Chondrocyte (in vitro differentiated cells): ENCODE measurements at regions not wholly inside any gene's neighbourhood (a gene's known extent, or its start where the extent isn't known, plus 50 kb on each side); places are given as distances from the start of the nearest gene placed in this dataset.

Source experiments
- DNase-seq: peaks from one replicate; pipeline ENCODE4 v3.0.0; 2021; ENCODE audit warnings: mixed read lengths, low spot score
- H3K27ac Mint-ChIP-seq: one replicate; pipeline ENCODE4 v1.8.0; 2021; ENCODE audit warnings: mild to moderate bottlenecking, moderate library complexity, mixed read lengths; ENCODE audit not compliant: unreplicated experiment
- H3K27me3 Mint-ChIP-seq: 2 replicates; pipeline ENCODE4 v1.8.0; 2021; ENCODE audit warnings: low read depth, mixed read lengths
- H3K36me3 Mint-ChIP-seq: 2 replicates; pipeline ENCODE4 v1.8.0; 2021; ENCODE audit warnings: low read depth, mixed read lengths
- H3K4me1 Mint-ChIP-seq: 2 replicates; pipeline ENCODE4 v1.8.0; 2021; ENCODE audit warnings: low read depth, mild to moderate bottlenecking, mixed read lengths
- H3K4me3 Mint-ChIP-seq: one replicate; pipeline ENCODE4 v1.8.0; 2021; ENCODE audit warnings: mild to moderate bottlenecking, moderate library complexity, mixed read lengths; ENCODE audit not compliant: unreplicated experiment
- H3K9me3 Mint-ChIP-seq: 2 replicates; pipeline ENCODE4 v1.8.0; 2021; ENCODE audit warnings: low read depth, mixed read lengths
- TF ChIP-seq, protein P1 (sequence below): fragments of 200-600 bp; sonication (generic); IDR thresholded peaks from 2 replicates; pipeline ENCODE4 v1.5.0; 2021; ENCODE audit warnings: antibody characterized with exemption, mild to moderate bottlenecking, moderate library complexity

DNA sequence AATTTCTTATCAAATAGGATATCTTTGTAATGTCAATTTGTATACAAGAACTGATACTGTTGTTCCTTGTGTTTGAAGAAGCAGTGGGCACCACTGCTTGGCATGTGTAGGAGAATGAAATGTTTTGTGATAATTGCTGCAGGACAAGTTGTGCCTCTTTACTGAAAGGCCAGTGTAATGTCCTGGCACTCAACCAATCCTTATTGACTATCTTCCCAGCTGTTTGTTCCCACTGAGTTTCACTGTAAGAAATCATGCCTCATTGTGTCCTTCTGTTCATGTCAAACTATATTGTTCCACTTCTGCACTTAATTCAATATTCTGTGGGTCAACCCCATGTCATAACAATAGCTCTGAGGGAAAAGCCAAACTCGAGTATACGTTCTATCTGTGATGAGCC is 136.1 kb upstream of the FAM83B start:
- Mint-ChIP-seq H3K27ac (no peak overlapping the region), H3K4me1 (no peaks in the 10 kb centered on the region), H3K36me3 (no peaks in the 10 kb centered on the region), H3K4me3 (no peak overlapping the region), H3K27me3 (peaks cover 9% of the 10 kb centered on the region), H3K9me3 (no peaks in the 10 kb centered on the region)
- TF ChIP-seq, protein P1, sequence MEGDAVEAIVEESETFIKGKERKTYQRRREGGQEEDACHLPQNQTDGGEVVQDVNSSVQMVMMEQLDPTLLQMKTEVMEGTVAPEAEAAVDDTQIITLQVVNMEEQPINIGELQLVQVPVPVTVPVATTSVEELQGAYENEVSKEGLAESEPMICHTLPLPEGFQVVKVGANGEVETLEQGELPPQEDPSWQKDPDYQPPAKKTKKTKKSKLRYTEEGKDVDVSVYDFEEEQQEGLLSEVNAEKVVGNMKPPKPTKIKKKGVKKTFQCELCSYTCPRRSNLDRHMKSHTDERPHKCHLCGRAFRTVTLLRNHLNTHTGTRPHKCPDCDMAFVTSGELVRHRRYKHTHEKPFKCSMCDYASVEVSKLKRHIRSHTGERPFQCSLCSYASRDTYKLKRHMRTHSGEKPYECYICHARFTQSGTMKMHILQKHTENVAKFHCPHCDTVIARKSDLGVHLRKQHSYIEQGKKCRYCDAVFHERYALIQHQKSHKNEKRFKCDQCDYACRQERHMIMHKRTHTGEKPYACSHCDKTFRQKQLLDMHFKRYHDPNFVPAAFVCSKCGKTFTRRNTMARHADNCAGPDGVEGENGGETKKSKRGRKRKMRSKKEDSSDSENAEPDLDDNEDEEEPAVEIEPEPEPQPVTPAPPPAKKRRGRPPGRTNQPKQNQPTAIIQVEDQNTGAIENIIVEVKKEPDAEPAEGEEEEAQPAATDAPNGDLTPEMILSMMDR = no peak
- no peak for DNase-seq

DNA sequence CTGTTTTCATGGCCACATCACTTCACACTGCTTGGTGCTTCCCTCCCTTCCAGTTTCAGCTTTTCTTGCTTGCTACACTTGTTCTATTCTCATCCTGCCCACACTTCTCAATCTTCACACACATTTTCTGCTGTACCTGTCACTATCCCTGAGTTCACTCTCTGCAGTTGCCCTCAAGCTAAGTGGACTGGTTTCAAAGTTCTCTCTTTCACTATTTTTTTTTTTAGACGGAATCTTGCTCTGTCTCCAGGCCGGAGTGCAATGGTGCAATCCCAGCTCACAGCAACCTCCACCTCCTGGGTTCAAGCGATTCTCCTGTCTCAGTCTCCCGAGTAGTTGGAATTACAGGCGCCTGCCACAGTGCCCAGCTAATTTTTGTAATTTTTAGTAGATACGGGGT is 130.6 kb upstream of the FAM83B start:
- no peaks in the 10 kb centered on the region for H3K9me3 Mint-ChIP-seq
- H3K36me3 Mint-ChIP-seq = no peaks in the 10 kb centered on the region
- peaks cover 6% of the 10 kb centered on the region for H3K27me3 Mint-ChIP-seq
- TF ChIP-seq, protein P1 = no peak
- H3K4me3 Mint-ChIP-seq = no peak overlapping the region
- H3K27ac Mint-ChIP-seq = no peak overlapping the region
- DNase-seq = no peak
- peaks cover 4% of the 10 kb centered on the region for H3K4me1 Mint-ChIP-seq

DNA sequence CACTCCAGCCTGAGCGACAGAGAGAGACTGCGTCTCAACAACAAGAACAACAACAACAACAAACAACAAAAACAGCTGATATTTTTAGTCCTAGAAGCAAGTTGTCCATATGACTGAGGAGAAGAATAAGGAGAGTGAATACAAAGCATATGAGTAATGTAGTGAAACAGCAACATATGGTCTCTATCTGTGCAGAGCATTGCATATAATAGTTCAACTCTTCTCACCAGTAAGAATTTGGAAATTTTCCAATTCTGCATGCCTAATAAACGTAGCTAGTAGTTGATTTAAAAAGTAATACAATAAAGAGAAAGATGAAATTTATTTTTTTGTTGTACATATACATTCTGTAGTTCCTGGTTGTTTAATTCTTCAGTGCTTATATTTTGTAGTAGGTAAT is 129.7 kb upstream of the FAM83B start:
- TF ChIP-seq, protein P1 = no peak
- Mint-ChIP-seq H3K36me3 (no peaks in the 10 kb centered on the region), H3K27ac (no peak overlapping the region), H3K4me1 (peaks cover 4% of the 10 kb centered on the region), H3K4me3 (no peak overlapping the region), H3K9me3 (no peaks in the 10 kb centered on the region), H3K27me3 (peaks cover 6% of the 10 kb centered on the region)
- DNase-seq = no peak

DNA sequence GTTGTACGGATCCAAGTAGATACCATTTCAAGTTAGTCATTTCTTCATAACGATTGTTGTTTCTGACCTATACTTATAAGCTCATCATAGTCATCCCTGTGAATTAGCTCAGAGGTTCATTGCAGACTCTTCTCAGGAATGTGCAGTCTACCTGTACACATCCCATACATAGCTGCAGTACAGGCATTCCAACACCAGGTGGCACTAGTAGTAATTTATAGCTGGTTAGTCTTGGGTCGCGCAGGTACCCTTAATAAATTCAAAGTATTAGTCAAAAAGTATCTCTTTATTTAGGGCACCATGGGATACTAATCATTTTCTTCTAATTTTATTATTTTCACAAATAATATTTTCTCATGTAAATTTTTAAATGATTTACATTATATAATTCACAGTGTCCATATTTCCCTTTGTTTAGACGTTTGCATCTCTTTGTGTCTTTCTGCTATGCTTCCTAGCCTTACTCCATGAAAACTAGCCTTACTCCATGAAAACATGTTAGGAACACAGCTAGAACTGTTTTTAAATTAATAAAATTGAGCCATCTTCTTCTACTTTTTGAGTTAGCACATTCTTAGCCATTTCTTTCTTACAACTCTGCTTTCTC is 128.6 kb upstream of the FAM83B start:
- Mint-ChIP-seq H3K36me3 (no peaks in the 10 kb centered on the region), H3K4me3 (no peak overlapping the region), H3K4me1 (peaks cover 4% of the 10 kb centered on the region), H3K9me3 (no peaks in the 10 kb centered on the region), H3K27ac (no peak overlapping the region), H3K27me3 (peaks cover 6% of the 10 kb centered on the region)
- no peak for DNase-seq
- TF ChIP-seq, protein P1 = peak; percentile 94

DNA sequence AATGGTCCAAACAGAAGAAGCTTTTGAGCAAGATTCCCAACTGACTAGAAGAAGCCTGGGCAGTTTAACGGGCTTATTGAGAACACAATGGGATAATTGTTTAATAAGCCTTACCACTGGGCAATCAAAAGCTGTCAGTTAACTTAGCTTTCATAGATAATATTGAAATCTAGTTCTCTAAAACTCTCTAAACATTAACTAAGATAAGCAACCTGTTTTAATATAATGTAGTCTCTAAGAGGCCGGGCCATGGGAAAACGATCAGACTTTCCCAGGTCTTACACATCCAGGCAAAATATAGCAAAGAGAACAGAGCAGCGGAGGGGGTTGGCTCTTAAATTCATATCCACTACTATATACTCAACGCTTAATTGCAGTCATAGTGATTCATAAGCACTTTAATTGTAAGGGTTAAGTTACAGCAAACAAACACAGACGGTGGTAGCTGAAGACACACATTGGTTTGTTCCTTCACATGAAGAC is 128.0 kb upstream of the FAM83B start:
- DNase-seq = no peak
- peaks cover 6% of the 10 kb centered on the region for H3K27me3 Mint-ChIP-seq
- no peaks in the 10 kb centered on the region for H3K9me3 Mint-ChIP-seq
- no peak overlapping the region for H3K4me3 Mint-ChIP-seq
- no peaks in the 10 kb centered on the region for H3K36me3 Mint-ChIP-seq
- TF ChIP-seq, protein P1 = no peak
- H3K27ac Mint-ChIP-seq = no peak overlapping the region
- H3K4me1 Mint-ChIP-seq = peaks cover 4% of the 10 kb centered on the region
